ENCODE measurements at regions not wholly inside any gene's neighbourhood (a gene's known extent, or its start where the extent isn't known, plus 50 kb on each side); places are given as distances from the start of the nearest gene placed in this dataset.

DNA sequence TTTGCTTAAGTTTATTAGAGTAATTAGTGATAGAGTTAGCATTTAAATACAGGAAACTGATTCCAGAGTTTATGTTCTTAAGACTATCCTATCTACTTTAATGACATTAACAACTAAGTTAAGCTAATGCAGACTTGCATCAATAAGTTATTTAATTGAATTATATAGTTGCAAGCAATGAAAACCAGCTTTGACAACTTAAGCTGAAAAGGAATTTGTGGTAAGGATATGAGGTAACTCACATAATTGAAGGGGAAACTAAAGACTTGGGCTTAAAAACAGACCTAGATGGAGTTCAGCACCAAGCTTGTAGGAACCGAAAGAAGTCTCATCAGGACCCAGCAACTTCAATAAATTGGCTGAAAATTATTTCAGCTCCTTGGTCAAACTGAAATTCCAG is 222.3 kb downstream of the IBTK start:
- no peak for DNase-seq
- WGBS (ENCODE audit: extremely low coverage, insufficient read length, low lambda C conversion rate), result no CpG with 5 or more reads among the region's 1 CpG
- no peaks in the 10 kb centered on the region for H3K36me3 Mint-ChIP-seq (ENCODE audit: insufficient read depth in 1 of 3, low read depth in 3 of 3)
- H3K27me3 Mint-ChIP-seq (ENCODE audit: low read depth), result no peaks in the 10 kb centered on the region
- no peak overlapping the region for H3K27ac ChIP-seq (ENCODE audit: insufficient read length, low read depth, low read length)
- no peak overlapping the region for H3K4me3 Mint-ChIP-seq
- H4K20me1 ChIP-seq (ENCODE audit: control insufficient read depth, insufficient read depth, insufficient read length), result no peaks in the 10 kb centered on the region
- H3K56ac ChIP-seq (ENCODE audit: insufficient read length, low read depth, low read length), result no peak overlapping the region
- H3K4me1 ChIP-seq (ENCODE audit: insufficient read depth, low read length), result no peaks in the 10 kb centered on the region; the same call in 1 of the 2 replicates
- H3K9me3 ChIP-seq (ENCODE audit: control insufficient read depth, low read depth, low read length), result no peaks in the 10 kb centered on the region
- no peak overlapping the region for H4K91ac ChIP-seq (ENCODE audit: insufficient read length, low read depth, low read length)
- H2BK15ac ChIP-seq (ENCODE audit: low read depth, low read length), result no peak overlapping the region
- no peaks in the 10 kb centered on the region for H3K27me3 ChIP-seq (ENCODE audit: insufficient read depth, low read length)
- no peaks in the 10 kb centered on the region for H3K4me1 Mint-ChIP-seq
- H3K79me2 ChIP-seq (ENCODE audit: insufficient read depth, low read length), result no peaks in the 10 kb centered on the region
- no peak overlapping the region for H3K23ac ChIP-seq (ENCODE audit: insufficient read length, low read depth, low read length)
- H3K4me2 ChIP-seq (ENCODE audit: insufficient read depth, insufficient read length, low read length), result no peak overlapping the region
- no peak overlapping the region for H3T11ph ChIP-seq (ENCODE audit: low read length)
- TF ChIP-seq, protein P1, sequence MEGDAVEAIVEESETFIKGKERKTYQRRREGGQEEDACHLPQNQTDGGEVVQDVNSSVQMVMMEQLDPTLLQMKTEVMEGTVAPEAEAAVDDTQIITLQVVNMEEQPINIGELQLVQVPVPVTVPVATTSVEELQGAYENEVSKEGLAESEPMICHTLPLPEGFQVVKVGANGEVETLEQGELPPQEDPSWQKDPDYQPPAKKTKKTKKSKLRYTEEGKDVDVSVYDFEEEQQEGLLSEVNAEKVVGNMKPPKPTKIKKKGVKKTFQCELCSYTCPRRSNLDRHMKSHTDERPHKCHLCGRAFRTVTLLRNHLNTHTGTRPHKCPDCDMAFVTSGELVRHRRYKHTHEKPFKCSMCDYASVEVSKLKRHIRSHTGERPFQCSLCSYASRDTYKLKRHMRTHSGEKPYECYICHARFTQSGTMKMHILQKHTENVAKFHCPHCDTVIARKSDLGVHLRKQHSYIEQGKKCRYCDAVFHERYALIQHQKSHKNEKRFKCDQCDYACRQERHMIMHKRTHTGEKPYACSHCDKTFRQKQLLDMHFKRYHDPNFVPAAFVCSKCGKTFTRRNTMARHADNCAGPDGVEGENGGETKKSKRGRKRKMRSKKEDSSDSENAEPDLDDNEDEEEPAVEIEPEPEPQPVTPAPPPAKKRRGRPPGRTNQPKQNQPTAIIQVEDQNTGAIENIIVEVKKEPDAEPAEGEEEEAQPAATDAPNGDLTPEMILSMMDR (conservative IDR thresholded peaks at IDR 0.05), result no peak
- H2BK120ac ChIP-seq (ENCODE audit: low read depth, low read length, poor library complexity, severe bottlenecking), result no peak overlapping the region
- no peak overlapping the region for H3K14ac ChIP-seq (ENCODE audit: insufficient read depth, low read length)
- no peak overlapping the region for H3K4ac ChIP-seq (ENCODE audit: low read depth, low read length)
- H2BK12ac ChIP-seq (ENCODE audit: insufficient read length, low read depth, low read length), result no peak overlapping the region
- H3K79me1 ChIP-seq (ENCODE audit: insufficient read depth, low read depth, low read length, poor library complexity, severe bottlenecking), result no peaks in the 10 kb centered on the region
- H4K5ac ChIP-seq (ENCODE audit: insufficient read length, low read depth, low read length), result no peak overlapping the region
- H2AFZ ChIP-seq (ENCODE audit: low read length), result no peak overlapping the region
- no peak overlapping the region for H4K8ac ChIP-seq (replicated peaks; ENCODE audit: insufficient read length, low read depth, low read length)
- no peaks in the 10 kb centered on the region for H3K23me2 ChIP-seq (ENCODE audit: insufficient read length, low read depth, low read length, poor library complexity, severe bottlenecking)
- no peak overlapping the region for H3K27ac Mint-ChIP-seq
- no peak overlapping the region for H2BK20ac ChIP-seq (ENCODE audit: low read depth, low read length, poor library complexity, severe bottlenecking)
- H3K9ac ChIP-seq (ENCODE audit: extremely low read depth, insufficient read length, low read length), result no peak overlapping the region
- no peaks in the 10 kb centered on the region for H3K9me3 Mint-ChIP-seq
- H3K18ac ChIP-seq (ENCODE audit: insufficient read length, low read depth, low read length), result no peak overlapping the region
- no peak overlapping the region for H2AK5ac ChIP-seq (ENCODE audit: insufficient read length, low read length)
- H2BK5ac ChIP-seq (ENCODE audit: insufficient read length, low read length), result no peak overlapping the region

Data from H9 (cell line).